Keratinocyte (primary cell): ENCODE measurements at regions not wholly inside any gene's neighbourhood (a gene's known extent, or its start where the extent isn't known, plus 50 kb on each side); places are given as distances from the start of the nearest gene placed in this dataset.
A peak's percentile ranks its signal among the peaks of the same experiment; 100 is the strongest.
"Not testable (repeated sequence)": the region's sequence is repeated elsewhere in the genome, so short reads cannot be mapped to it uniquely, and the experiment has no call there.

Experiments used
- DNase-seq: peaks from one replicate; pipeline ENCODE4 v3.0.0-alpha.2; 2011; ENCODE audit warnings: low read depth, missing footprints, low spot score
- FAIRE-seq: peaks from 2 replicates; lab custom pipeline; 2011; peaks lifted over from hg19 to GRCh38; lab: Jason Lieb, UNC
- H2AFZ ChIP-seq: 2 replicates; pipeline ENCODE4 v1.6.0; 2012; ENCODE audit warnings: low read length, control low read depth, inconsistent platforms; ENCODE audit not compliant: control insufficient read depth
- H3K27ac ChIP-seq: 2 replicates; pipeline ENCODE4 v1.5.1; 2011; ENCODE audit warnings: low read length; ENCODE audit not compliant: control insufficient read depth, insufficient read depth
- H3K27me3 ChIP-seq: 3 replicates; pipeline ENCODE4 v1.6.0; 2011; ENCODE audit warnings: low read length; ENCODE audit not compliant: control insufficient read depth, insufficient read depth; ENCODE audit errors: extremely low read depth
- H3K36me3 ChIP-seq, 2 experiments: 2 replicates in 1 of 2; 3 replicates in 1 of 2; pipeline ENCODE4 v1.5.1; 2011; ENCODE audit warnings: low read length in 2 of 2, mild to moderate bottlenecking in 1 of 2; ENCODE audit not compliant: control insufficient read depth in 2 of 2, insufficient read depth in 2 of 2; ENCODE audit errors: extremely low read depth in 1 of 2
- H3K4me1 ChIP-seq: 3 replicates; pipeline ENCODE4 v1.5.1; 2011; ENCODE audit warnings: low read length; ENCODE audit not compliant: control insufficient read depth, insufficient read depth; ENCODE audit errors: extremely low read depth
- H3K4me2 ChIP-seq: 3 replicates; pipeline ENCODE4 v1.6.0; 2011; ENCODE audit warnings: low read depth, low read length; ENCODE audit not compliant: control insufficient read depth, insufficient read depth; ENCODE audit errors: extremely low read depth
- H3K4me3 ChIP-seq, 3 experiments: fragments of 200-600 bp in 1 of 3; sonication (generic) in 1 of 3; 2 replicates in 2 of 3; 3 replicates in 1 of 3; pipeline ENCODE4 v1.5.1; 2011 to 2016; ENCODE audit warnings: low read length in 3 of 3, mild to moderate bottlenecking in 3 of 3, control low read depth in 2 of 3, inconsistent platforms in 1 of 3, low read depth in 1 of 3, mixed read lengths in 1 of 3, mixed run types in 1 of 3, moderate library complexity in 1 of 3; ENCODE audit not compliant: control insufficient read depth in 2 of 3, insufficient read depth in 2 of 3; ENCODE audit errors: extremely low read depth in 1 of 3
- H3K79me2 ChIP-seq: 2 replicates; pipeline ENCODE4 v1.6.0; 2012; ENCODE audit warnings: low read length; ENCODE audit not compliant: control insufficient read depth, insufficient read depth
- H3K9ac ChIP-seq: 3 replicates; pipeline ENCODE4 v1.6.0; 2011; ENCODE audit warnings: low read length; ENCODE audit not compliant: control insufficient read depth, insufficient read depth; ENCODE audit errors: extremely low read depth
- H3K9me1 ChIP-seq: 3 replicates; pipeline ENCODE4 v1.6.0; 2011; ENCODE audit warnings: low read length; ENCODE audit not compliant: control insufficient read depth, insufficient read depth; ENCODE audit errors: extremely low read depth
- H3K9me3 ChIP-seq: 2 replicates; pipeline ENCODE4 v1.5.1; 2012; ENCODE audit warnings: low read depth, low read length; ENCODE audit not compliant: control insufficient read depth
- H4K20me1 ChIP-seq: 3 replicates; pipeline ENCODE4 v1.6.0; 2011; ENCODE audit warnings: low read length; ENCODE audit not compliant: control insufficient read depth, insufficient read depth; ENCODE audit errors: extremely low read depth
- EZH2 ChIP-seq: IDR thresholded peaks from one replicate; pipeline ENCODE4 v1.6.1; 2012; ENCODE audit warnings: inconsistent platforms, mild to moderate bottlenecking, low read length, moderate library complexity
- dilution Hi-C: fragments of 300-500 bp; cut with MboI; formaldehyde crosslinking; loops from one replicate; pipeline ENCODE4 v1.7.0; 2020; ENCODE audit warnings: low sequenced_read_pairs; ENCODE audit not compliant: extremely low pct_ligation_motif_present
- TF ChIP-seq, protein P1 (sequence below), 3 experiments: IDR thresholded peaks in 1 of 3; conservative IDR thresholded peaks in 1 of 3; optimal IDR thresholded peaks in 1 of 3; 2 replicates in 2 of 3; 3 replicates in 1 of 3; pipeline versions ENCODE3 to v1.5.1; 2011; ENCODE audit warnings: low read length in 3 of 3, mild to moderate bottlenecking in 3 of 3, moderate library complexity in 2 of 3, control low read depth in 1 of 3, inconsistent platforms in 1 of 3; ENCODE audit not compliant: insufficient read depth in 2 of 3; ENCODE audit errors: extremely low read depth in 1 of 3

DNA sequence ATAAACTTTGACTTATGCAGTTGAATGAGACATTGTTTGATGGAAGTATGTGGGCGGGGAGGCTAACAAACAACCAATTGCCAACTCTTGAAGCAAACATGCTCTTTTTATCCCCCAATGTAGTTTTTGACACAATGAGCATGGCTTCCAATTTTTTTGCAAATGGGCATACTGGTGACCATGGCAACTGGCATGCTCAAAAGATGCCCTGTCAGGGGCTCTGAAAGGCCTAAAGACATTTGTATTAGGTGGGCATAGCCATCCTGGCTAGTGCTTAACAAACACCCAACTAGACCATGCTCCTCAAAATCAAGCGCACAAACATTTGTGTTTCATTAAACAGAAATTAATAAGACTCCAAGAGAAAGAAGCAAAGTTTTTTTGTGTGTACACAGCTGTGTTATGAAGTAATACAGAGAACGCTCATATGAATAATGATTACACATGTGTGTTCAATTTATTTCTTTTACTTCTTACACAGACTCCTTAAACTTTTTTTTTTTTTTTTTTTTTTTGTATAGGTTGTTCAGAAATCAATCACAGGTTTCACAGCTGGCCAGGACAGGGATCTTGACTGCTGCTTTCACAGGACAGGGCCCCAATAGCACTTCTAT is 95.6 kb downstream of the DLEU7 start:
- Histone ChIP-seq H3K9me3 (no peaks in the 10 kb centered on the region), H3K79me2 (no peaks in the 10 kb centered on the region), H3K9ac (no peak overlapping the region), H3K4me3 (no peak overlapping the region), H2AFZ (no peak overlapping the region), H3K36me3 (no peaks in the 10 kb centered on the region), H3K4me2 (no peak overlapping the region), H3K27ac (no peak overlapping the region), H3K4me1 (no peaks in the 10 kb centered on the region), H3K27me3 (no peaks in the 10 kb centered on the region), H4K20me1 (no peaks in the 10 kb centered on the region), H3K9me1 (no peaks in the 10 kb centered on the region)
- dilution Hi-C loops = no loop called here
- TF ChIP-seq, protein P1, sequence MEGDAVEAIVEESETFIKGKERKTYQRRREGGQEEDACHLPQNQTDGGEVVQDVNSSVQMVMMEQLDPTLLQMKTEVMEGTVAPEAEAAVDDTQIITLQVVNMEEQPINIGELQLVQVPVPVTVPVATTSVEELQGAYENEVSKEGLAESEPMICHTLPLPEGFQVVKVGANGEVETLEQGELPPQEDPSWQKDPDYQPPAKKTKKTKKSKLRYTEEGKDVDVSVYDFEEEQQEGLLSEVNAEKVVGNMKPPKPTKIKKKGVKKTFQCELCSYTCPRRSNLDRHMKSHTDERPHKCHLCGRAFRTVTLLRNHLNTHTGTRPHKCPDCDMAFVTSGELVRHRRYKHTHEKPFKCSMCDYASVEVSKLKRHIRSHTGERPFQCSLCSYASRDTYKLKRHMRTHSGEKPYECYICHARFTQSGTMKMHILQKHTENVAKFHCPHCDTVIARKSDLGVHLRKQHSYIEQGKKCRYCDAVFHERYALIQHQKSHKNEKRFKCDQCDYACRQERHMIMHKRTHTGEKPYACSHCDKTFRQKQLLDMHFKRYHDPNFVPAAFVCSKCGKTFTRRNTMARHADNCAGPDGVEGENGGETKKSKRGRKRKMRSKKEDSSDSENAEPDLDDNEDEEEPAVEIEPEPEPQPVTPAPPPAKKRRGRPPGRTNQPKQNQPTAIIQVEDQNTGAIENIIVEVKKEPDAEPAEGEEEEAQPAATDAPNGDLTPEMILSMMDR (optimal IDR thresholded peaks at IDR 0.05 in 1 of 3, IDR thresholded peaks at IDR 0.05 in 1 of 3, conservative IDR thresholded peaks at IDR 0.05 in 1 of 3; ENCODE audit: extremely low read depth in 1 of 3, insufficient read depth in 2 of 3, low read length in 3 of 3) = no peak
- no peak for TF ChIP-seq EZH2
- no peak for DNase-seq
- FAIRE-seq = no peak

- H3K9me1 ChIP-seq, H3K9ac ChIP-seq, H3K27ac ChIP-seq, H3K36me3 ChIP-seq, H3K4me3 ChIP-seq, dilution Hi-C loops, H3K27me3 ChIP-seq, H3K4me2 ChIP-seq, H3K79me2 ChIP-seq, FAIRE-seq, H3K9me3 ChIP-seq, H2AFZ ChIP-seq, DNase-seq, H4K20me1 ChIP-seq: not testable (repeated sequence)
- peaks cover 12% of the 10 kb centered on the region for H3K4me1 ChIP-seq
Measured at GRCh38 chr13:50753221-50753620, 90.3 kb downstream of the DLEU7 start.

GRCh38 chr13:50755862-50756685 is 87.4 kb downstream of the DLEU7 start:
- H3K27me3 ChIP-seq, H3K79me2 ChIP-seq, H3K9me1 ChIP-seq, H3K9me3 ChIP-seq, H3K36me3 ChIP-seq, dilution Hi-C loops, H4K20me1 ChIP-seq: not testable (repeated sequence)
- peak; percentile 90 for DNase-seq
- peak overlapping the region; percentile 69 for H3K9ac ChIP-seq
- peak; percentile 94 for FAIRE-seq
- H3K27ac ChIP-seq = peak overlapping the region; percentile 87
- H3K4me1 ChIP-seq = peaks cover 12% of the 10 kb centered on the region
- peak overlapping the region; percentile 62 for H3K4me2 ChIP-seq
- H2AFZ ChIP-seq = peak overlapping the region; percentile 76
- H3K4me3 ChIP-seq = peak overlapping the region in 1 of 3 experiments; percentile 38
